SK-N-MC (cell line): ENCODE measurements at regions not wholly inside any gene's neighbourhood (a gene's known extent, or its start where the extent isn't known, plus 50 kb on each side); places are given as distances from the start of the nearest gene placed in this dataset.

Experiments
- DNase-seq: peaks from one replicate; pipeline ENCODE4 v3.0.0-alpha.2; 2011; ENCODE audit warnings: low read depth, low spot score
- H3K27ac ChIP-seq: fragments of 200-600 bp; sonication (generic); 2 replicates; pipeline ENCODE4 v1.5.1; 2016; ENCODE audit warnings: mixed run types
- H3K36me3 ChIP-seq: fragments of 200-600 bp; sonication (generic); 2 replicates; pipeline ENCODE4 v1.6.1; 2017; ENCODE audit warnings: antibody characterized with exemption, low read length, mixed read lengths; ENCODE audit not compliant: insufficient read depth
- H3K4me3 ChIP-seq: fragments of 200-600 bp; sonication (generic); 2 replicates; pipeline ENCODE4 v1.5.1; 2016
- H3K9ac ChIP-seq: fragments of 200-600 bp; sonication (generic); 2 replicates; pipeline ENCODE4 v1.8.0; 2017; ENCODE audit warnings: mixed run types, mixed read lengths; ENCODE audit not compliant: insufficient read length
- H3K9me3 ChIP-seq: fragments of 200-600 bp; sonication (generic); 2 replicates; pipeline ENCODE4 v1.6.1; 2017; ENCODE audit warnings: low read depth, mild to moderate bottlenecking, antibody characterized with exemption, low read length, moderate library complexity, mixed read lengths
- EZH2 ChIP-seq: fragments of 200-600 bp; sonication (generic); IDR thresholded peaks from one replicate; pipeline ENCODE4 v1.6.1; 2017; ENCODE audit warnings: antibody characterized with exemption
- FOXP2 ChIP-seq: optimal IDR thresholded peaks from 2 replicates; pipeline ENCODE3; 2011; ENCODE audit warnings: mild to moderate bottlenecking, moderate library complexity; ENCODE audit not compliant: insufficient read depth; ENCODE audit errors: extremely low read length, control extremely low read depth
- POLR2AphosphoS5 ChIP-seq: IDR thresholded peaks from 2 replicates; pipeline ENCODE4 v1.6.1; 2012; ENCODE audit warnings: mild to moderate bottlenecking, low read depth, low read length, borderline replicate concordance

GRCh38 chr11:127119356-127119755 is 118.8 kb upstream of the KIRREL3 start:
- H3K4me3 ChIP-seq = no peak overlapping the region
- no peaks in the 10 kb centered on the region for H3K9me3 ChIP-seq
- no peaks in the 10 kb centered on the region for H3K36me3 ChIP-seq
- H3K27ac ChIP-seq = no peak overlapping the region
- no peak for DNase-seq
- TF ChIP-seq FOXP2 (no peak), POLR2AphosphoS5 (no peak), EZH2 (no peak)
- no peak overlapping the region for H3K9ac ChIP-seq

- no peak for DNase-seq
- Histone ChIP-seq H3K27ac (no peak overlapping the region), H3K36me3 (no peaks in the 10 kb centered on the region), H3K4me3 (no peak overlapping the region), H3K9ac (no peak overlapping the region), H3K9me3 (no peaks in the 10 kb centered on the region)
- TF ChIP-seq FOXP2 (no peak), POLR2AphosphoS5 (no peak), EZH2 (no peak)
Observed at GRCh38 chr11:127118811-127119210, 118.2 kb upstream of the KIRREL3 start.

GRCh38 chr11:127117231-127117739 is 116.7 kb upstream of the KIRREL3 start:
- H3K9ac ChIP-seq = no peak overlapping the region
- no peak for DNase-seq
- H3K27ac ChIP-seq = no peak overlapping the region
- no peak overlapping the region for H3K4me3 ChIP-seq
- TF ChIP-seq EZH2 (no peak), FOXP2 (no peak), POLR2AphosphoS5 (no peak)
- no peaks in the 10 kb centered on the region for H3K9me3 ChIP-seq
- H3K36me3 ChIP-seq = no peaks in the 10 kb centered on the region

GRCh38 chr11:127115844-127116243 is 115.3 kb upstream of the KIRREL3 start:
- no peaks in the 10 kb centered on the region for H3K9me3 ChIP-seq

DNA sequence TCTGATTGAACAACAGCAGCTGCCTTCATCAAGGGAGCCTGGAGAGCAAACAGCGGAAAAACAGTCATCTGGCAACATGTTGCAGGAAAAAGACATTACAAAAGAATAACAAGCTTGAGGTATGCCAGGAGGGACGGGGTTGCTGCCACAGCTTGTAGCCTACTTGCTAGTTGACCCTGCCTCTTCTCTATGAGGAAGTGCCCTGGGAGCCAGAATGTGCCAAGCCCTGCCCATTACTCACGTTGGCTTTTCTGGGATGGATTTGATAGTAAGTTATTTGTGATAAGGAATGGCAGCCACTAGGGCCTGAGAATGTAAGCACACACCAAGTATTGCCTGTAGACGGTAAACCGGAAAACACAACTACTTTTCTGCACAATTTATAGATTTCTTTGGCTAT is 113.5 kb upstream of the KIRREL3 start:
- Histone ChIP-seq H3K36me3 (no peaks in the 10 kb centered on the region), H3K4me3 (no peak overlapping the region), H3K9ac (no peak overlapping the region), H3K27ac (no peak overlapping the region), H3K9me3 (no peaks in the 10 kb centered on the region)
- TF ChIP-seq POLR2AphosphoS5 = no peak
- no peak for TF ChIP-seq FOXP2
- no peak for TF ChIP-seq EZH2
- DNase-seq = no peak

More at GRCh38 chr11:127115844-127116243, 115.3 kb upstream of the KIRREL3 start:
- no peak for DNase-seq
- TF ChIP-seq POLR2AphosphoS5 (no peak), FOXP2 (no peak), EZH2 (no peak)
- Histone ChIP-seq H3K27ac (no peak overlapping the region), H3K4me3 (no peak overlapping the region), H3K36me3 (no peaks in the 10 kb centered on the region), H3K9ac (no peak overlapping the region)

GRCh38 chr11:127110542-127110941 is 110.0 kb upstream of the KIRREL3 start:
- no peaks in the 10 kb centered on the region for H3K36me3 ChIP-seq
- DNase-seq = no peak
- no peak for TF ChIP-seq POLR2AphosphoS5
- no peak for TF ChIP-seq FOXP2
- TF ChIP-seq EZH2 = no peak
- H3K9me3 ChIP-seq = no peaks in the 10 kb centered on the region
- no peak overlapping the region for H3K27ac ChIP-seq
- no peak overlapping the region for H3K4me3 ChIP-seq
- H3K9ac ChIP-seq = no peak overlapping the region

DNA sequence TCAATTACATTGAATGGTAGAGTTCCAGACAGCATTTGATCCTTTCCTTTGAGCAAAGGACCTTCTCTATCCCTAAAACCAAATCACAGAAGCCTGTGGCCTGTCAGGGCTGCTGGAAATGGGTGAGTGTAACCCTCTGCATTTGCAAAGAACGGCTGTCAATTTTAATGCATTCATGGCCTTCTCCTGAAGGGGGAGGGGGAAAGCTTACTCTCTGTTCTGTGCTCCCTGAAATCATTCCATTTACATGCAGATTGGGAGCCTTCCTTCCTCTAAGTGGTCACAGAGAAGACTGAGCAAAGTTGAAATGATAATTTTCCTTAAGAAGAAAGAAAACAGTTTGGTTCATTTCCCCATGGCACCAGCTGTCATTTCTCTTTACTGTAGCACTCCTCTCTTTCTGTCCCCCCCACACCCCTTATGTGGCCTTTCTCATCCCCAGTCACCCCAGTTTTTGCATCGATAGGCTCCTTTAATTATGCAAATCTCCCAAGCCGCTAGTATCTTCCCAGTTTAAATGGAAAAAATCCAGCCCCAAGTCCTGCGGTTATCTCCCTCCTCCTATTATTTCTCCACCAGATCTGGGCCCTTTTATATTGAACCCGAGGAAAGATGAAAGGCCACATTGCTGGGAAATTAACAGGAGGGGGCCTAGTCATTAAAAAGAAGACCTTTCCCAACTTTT is 109.4 kb upstream of the KIRREL3 start:
- Histone ChIP-seq H3K9ac (no peak overlapping the region), H3K9me3 (no peaks in the 10 kb centered on the region), H3K27ac (no peak overlapping the region), H3K4me3 (no peak overlapping the region), H3K36me3 (no peaks in the 10 kb centered on the region)
- no peak for DNase-seq
- no peak for TF ChIP-seq POLR2AphosphoS5
- no peak for TF ChIP-seq FOXP2
- no peak for TF ChIP-seq EZH2

DNA sequence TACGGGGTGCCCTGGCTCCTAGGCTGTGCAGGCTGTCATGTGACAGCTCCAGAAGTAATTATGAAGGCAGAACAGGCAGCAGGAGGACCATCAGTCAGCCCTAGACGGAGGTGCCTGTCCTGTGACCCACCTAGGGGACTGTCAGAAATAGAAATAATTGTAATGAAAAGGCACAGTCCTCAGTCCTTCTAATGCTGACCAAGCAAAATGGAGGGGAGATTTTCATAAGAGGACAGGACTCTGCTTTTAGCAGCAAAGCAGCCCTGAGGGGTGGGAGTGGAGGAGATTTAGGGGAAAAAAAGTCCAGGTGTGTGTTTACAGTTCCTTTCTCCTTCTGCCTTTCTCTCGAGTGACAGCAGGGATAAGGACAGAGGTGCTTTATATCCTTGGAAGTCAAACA is 108.3 kb upstream of the KIRREL3 start:
- no peaks in the 10 kb centered on the region for H3K9me3 ChIP-seq
- no peak for DNase-seq
- H3K9ac ChIP-seq = no peak overlapping the region
- H3K27ac ChIP-seq = no peak overlapping the region
- TF ChIP-seq POLR2AphosphoS5 (no peak), FOXP2 (no peak), EZH2 (no peak)
- no peaks in the 10 kb centered on the region for H3K36me3 ChIP-seq
- no peak overlapping the region for H3K4me3 ChIP-seq

DNA sequence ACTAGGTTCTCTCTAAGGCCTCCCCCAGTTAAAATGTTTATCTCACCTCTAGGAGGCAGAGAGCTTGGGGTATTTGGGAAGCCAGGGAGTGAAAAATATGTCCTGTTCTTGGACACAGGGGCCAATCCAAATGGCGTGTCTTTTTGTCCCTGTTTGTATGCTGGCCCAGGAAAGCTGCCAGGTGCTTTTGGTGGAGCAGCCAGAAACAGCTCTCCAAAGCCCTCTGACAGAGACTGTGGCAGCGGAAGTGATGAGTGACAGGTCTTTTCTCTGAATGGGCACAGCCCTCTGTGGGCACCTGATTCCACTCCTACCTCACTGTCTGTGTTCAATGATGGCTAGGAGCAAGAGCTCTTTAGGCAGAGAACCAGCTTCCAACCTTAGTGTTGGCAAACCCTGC is 106.4 kb upstream of the KIRREL3 start:
- no peak overlapping the region for H3K9ac ChIP-seq
- H3K9me3 ChIP-seq = no peaks in the 10 kb centered on the region
- TF ChIP-seq FOXP2 (no peak), POLR2AphosphoS5 (no peak), EZH2 (no peak)
- H3K4me3 ChIP-seq = no peak overlapping the region
- H3K27ac ChIP-seq = no peak overlapping the region
- no peaks in the 10 kb centered on the region for H3K36me3 ChIP-seq
- DNase-seq = no peak
